Left ventricle myocardium inferior (tissue), 1 donor: ENCODE measurements at regions not wholly inside any gene's neighbourhood (a gene's known extent, or its start where the extent isn't known, plus 50 kb on each side); places are given as distances from the start of the nearest gene placed in this dataset.

ENCODE experiments used
- DNase-seq: peaks from one replicate; pipeline ENCODE4 v3.0.0-alpha.2; 2020
- H3K27ac ChIP-seq: fragments of 200-600 bp; replicated peaks from 2 replicates; pipeline ENCODE4 v1.8.0; 2021
- H3K27me3 ChIP-seq: fragments of 200-600 bp; 2 replicates; pipeline ENCODE4 v1.8.0; 2021; ENCODE audit warnings: low read depth
- H3K36me3 ChIP-seq: fragments of 200-600 bp; 2 replicates; pipeline ENCODE4 v1.8.0; 2021
- H3K4me1 ChIP-seq: fragments of 200-600 bp; 2 replicates; pipeline ENCODE4 v1.8.0; 2021
- H3K4me3 ChIP-seq: fragments of 200-600 bp; 2 replicates; pipeline ENCODE4 v1.8.0; 2021; ENCODE audit warnings: mild to moderate bottlenecking, moderate library complexity
- H3K9me3 ChIP-seq: fragments of 200-600 bp; replicated peaks from 2 replicates; pipeline ENCODE4 v1.8.0; 2021
- CTCF ChIP-seq: fragments of 200-600 bp; IDR thresholded peaks from 2 replicates; pipeline ENCODE4 v1.8.0; 2021; ENCODE audit warnings: antibody characterized with exemption, mild to moderate bottlenecking, borderline replicate concordance
- intact Hi-C: fragments of 100-400 bp; cut with micrococcal nuclease; formaldehyde crosslinking; loops from one replicate; pipeline ENCODE4 v1.11.0; 2022
- donor health status: DM: no; HTN: yes; CAD: no; lungs with severe emphysema.

DNA sequence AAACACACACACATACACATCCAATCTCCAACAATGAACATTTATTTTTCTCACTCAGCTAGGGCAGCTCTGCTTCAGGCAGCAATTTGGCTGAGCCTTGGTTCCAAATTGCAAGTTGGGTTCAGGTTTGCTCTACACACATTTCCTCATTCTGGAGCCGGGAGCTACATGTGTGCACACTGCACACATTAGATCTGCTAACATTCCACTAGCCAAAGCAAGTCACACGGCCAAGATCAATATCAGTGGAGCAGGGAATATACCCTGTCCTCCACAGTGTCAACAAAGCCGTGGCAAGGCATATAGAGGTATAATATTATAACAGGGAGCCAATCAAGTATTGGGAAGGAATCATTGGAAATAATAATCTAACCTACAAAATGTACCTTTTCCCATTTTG lies 57.5 kb upstream of the PPP1R3C start:
- no peaks in the 10 kb centered on the region for H3K9me3 ChIP-seq
- no peaks in the 10 kb centered on the region for H3K27me3 ChIP-seq
- no peak overlapping the region for H3K27ac ChIP-seq
- H3K4me3 ChIP-seq, result no peak overlapping the region
- no peak for TF ChIP-seq CTCF
- intact Hi-C loops, result no loop called here
- DNase-seq, result no peak
- H3K4me1 ChIP-seq, result no peaks in the 10 kb centered on the region
- H3K36me3 ChIP-seq, result no peaks in the 10 kb centered on the region

DNA sequence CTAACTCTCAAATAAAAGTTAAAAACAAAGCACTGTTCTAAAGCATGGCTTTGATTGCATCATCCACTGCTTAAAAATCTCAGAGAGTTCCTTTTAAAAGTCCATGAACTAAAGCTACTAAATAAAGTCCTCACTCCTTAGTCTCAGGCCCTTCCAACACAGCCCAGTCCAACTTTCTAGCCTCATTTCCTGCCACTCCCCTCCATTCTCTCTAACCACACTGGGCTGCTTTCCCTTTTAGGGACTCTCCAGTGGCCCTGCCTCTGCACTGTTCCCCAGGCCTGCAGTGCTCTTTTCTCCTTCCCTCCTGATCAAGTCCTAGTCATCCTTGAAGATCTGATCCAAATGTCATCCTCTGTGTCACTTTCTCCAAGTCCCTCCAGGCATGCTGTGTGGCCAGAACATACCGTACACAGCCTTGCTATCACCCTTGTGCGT lies 56.9 kb upstream of the PPP1R3C start:
- Histone ChIP-seq H3K4me1 (no peaks in the 10 kb centered on the region), H3K27ac (no peak overlapping the region), H3K4me3 (no peak overlapping the region), H3K9me3 (no peaks in the 10 kb centered on the region), H3K36me3 (no peaks in the 10 kb centered on the region), H3K27me3 (no peaks in the 10 kb centered on the region)
- intact Hi-C loops, result no loop called here
- peak; percentile 19 for DNase-seq
- TF ChIP-seq CTCF, result no peak

- Histone ChIP-seq H3K9me3 (no peaks in the 10 kb centered on the region), H3K4me1 (peaks cover 10% of the 10 kb centered on the region), H3K27ac (no peak overlapping the region), H3K27me3 (no peaks in the 10 kb centered on the region), H3K36me3 (no peaks in the 10 kb centered on the region), H3K4me3 (no peak overlapping the region)
- intact Hi-C loops, result no loop called here
- TF ChIP-seq CTCF, result no peak
- DNase-seq, result no peak
Measured at GRCh38 chr10:91684841-91685240, 52.0 kb upstream of the PPP1R3C start.

- intact Hi-C loops, result no loop called here
- no peaks in the 10 kb centered on the region for H3K9me3 ChIP-seq
- no peak overlapping the region for H3K27ac ChIP-seq
- no peak overlapping the region for H3K4me3 ChIP-seq
- peaks cover 10% of the 10 kb centered on the region for H3K4me1 ChIP-seq
- no peaks in the 10 kb centered on the region for H3K27me3 ChIP-seq
- TF ChIP-seq CTCF, result no peak
- H3K36me3 ChIP-seq, result no peaks in the 10 kb centered on the region
- no peak for DNase-seq
Measured at GRCh38 chr10:91683975-91684374, 51.1 kb upstream of the PPP1R3C start.

DNA sequence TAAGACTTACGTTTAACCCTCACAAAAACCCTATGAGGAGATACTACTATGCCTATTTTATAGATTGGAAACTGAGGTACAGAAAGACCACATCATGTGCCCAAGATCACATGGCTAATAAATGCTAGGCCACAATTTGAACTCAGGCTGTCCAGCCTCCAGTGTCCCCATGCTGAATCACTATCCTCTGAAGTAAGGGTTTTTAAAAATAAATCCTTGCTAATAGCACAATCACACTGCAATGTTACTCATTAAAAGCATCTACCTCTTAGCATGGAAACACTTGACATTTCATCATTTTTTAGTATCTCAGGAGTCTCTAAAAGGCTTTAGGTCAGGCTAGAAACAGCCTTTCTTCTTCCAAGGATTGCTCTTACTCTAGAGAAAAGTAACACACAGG lies 50.0 kb upstream of the PPP1R3C start:
- intact Hi-C loops, result no loop called here

More for the DNA sequence above, 50.0 kb upstream of the PPP1R3C start:
- Histone ChIP-seq H3K4me3 (no peak overlapping the region), H3K9me3 (no peaks in the 10 kb centered on the region), H3K36me3 (no peaks in the 10 kb centered on the region), H3K4me1 (peaks cover 10% of the 10 kb centered on the region), H3K27me3 (no peaks in the 10 kb centered on the region), H3K27ac (no peak overlapping the region)
- no peak for DNase-seq
- no peak for TF ChIP-seq CTCF
